HCT116 (cell line): ENCODE measurements at regions not wholly inside any gene's neighbourhood (a gene's known extent, or its start where the extent isn't known, plus 50 kb on each side); places are given as distances from the start of the nearest gene placed in this dataset.

ENCODE experiments used
- ATAC-seq: fragments of 200-7000 bp; cut with Tn5 transposase; 2 replicates; pipeline ENCODE4 v1.9.1; 2020; ENCODE audit warnings: mild to moderate bottlenecking, moderate library complexity
- BruUV-seq: library from RNA; stranded (reverse); fragments of 400-500 nt; replicated peaks from 2 replicates; lab custom pipeline; 2021; lab: Mats Ljungman, UMichigan
- CTCF ChIA-PET: fragments of 300-600 bp; sonication (Branson Sonifier 250); formaldehyde crosslinking; loops from one replicate; lab custom pipeline; 2021; ENCODE audit warnings: antibody characterized with exemption; lab: Charles Lee
- POLR2A ChIA-PET: fragments of 300-600, 350-600 bp; sonication (Branson Sonifier 250); formaldehyde crosslinking; loops from one replicate; lab custom pipeline; 2021; ENCODE audit warnings: antibody characterized with exemption; lab: Charles Lee
- RAD21 ChIA-PET, 2 experiments: fragments of 300-600 bp; sonication (Branson Sonifier 250); formaldehyde crosslinking; loops; one replicate each; lab custom pipeline; 2023; ENCODE audit warnings: low total read pairs in 2 of 2; ENCODE audit not compliant: uncharacterized antibody in 2 of 2, unreplicated experiment in 2 of 2, low non-redundant PET in 1 of 2; lab: Charles Lee
- DNase-seq: peaks from one replicate; pipeline ENCODE4 v3.0.0-alpha.2; 2010; ENCODE audit warnings: low read depth, low spot score
- H2AFZ ChIP-seq: fragments of 200-600 bp; shearing (Covaris generic), sonication (generic); 2 replicates; pipeline ENCODE4 v1.6.1; 2017; ENCODE audit warnings: low read depth, mixed run types, mixed read lengths, antibody characterized with exemption, low read length; ENCODE audit not compliant: poor library complexity, severe bottlenecking
- H3K27ac ChIP-seq: 2 replicates; pipeline ENCODE4 v1.5.1; 2012; ENCODE audit warnings: low read depth, low read length
- H3K27me3 ChIP-seq: fragments of 200-600 bp; sonication (generic); 2 replicates; pipeline ENCODE4 v1.6.1; 2016; ENCODE audit warnings: mixed run types, low read length, mixed read lengths; ENCODE audit not compliant: insufficient read depth
- H3K36me3 ChIP-seq, 2 experiments: fragments of 200-500 bp in 1 of 2; fragments of 200-600 bp in 1 of 2; sonication (Bioruptor generic) in 1 of 2; sonication (generic) in 1 of 2; 2 replicates each; pipeline versions ENCODE4 v1.5.1 to v1.6.1; 2014 to 2016; ENCODE audit warnings: low read length in 2 of 2, inconsistent platforms in 1 of 2, mixed read lengths in 1 of 2, mixed run types in 1 of 2; ENCODE audit not compliant: insufficient read depth in 2 of 2, control insufficient read depth in 1 of 2
- H3K4me1 ChIP-seq, 2 experiments: fragments of 200-600 bp in 1 of 2; sonication (generic) in 1 of 2; 2 replicates each; pipeline versions ENCODE4 v1.5.1 to v1.6.1; 2012 to 2017; ENCODE audit warnings: low read length in 2 of 2, inconsistent platforms in 1 of 2, mild to moderate bottlenecking in 1 of 2, mixed read lengths in 1 of 2, mixed run types in 1 of 2, moderate library complexity in 1 of 2; ENCODE audit not compliant: insufficient read depth in 2 of 2, control insufficient read depth in 1 of 2
- H3K4me2 ChIP-seq: fragments of 200-600 bp; sonication (generic); 2 replicates; pipeline ENCODE4 v1.6.1; 2017; ENCODE audit warnings: mixed run types, low read length, mixed read lengths
- H3K4me3 ChIP-seq, 2 experiments: fragments of 200-600 bp in 1 of 2; sonication (generic) in 1 of 2; replicated peaks in 1 of 2; 2 replicates each; pipeline ENCODE4 v1.5.1; 2011 to 2016; ENCODE audit warnings: low read length in 2 of 2, control low read depth in 1 of 2, low read depth in 1 of 2, mild to moderate bottlenecking in 1 of 2, mixed read lengths in 1 of 2, mixed run types in 1 of 2
- H3K79me2 ChIP-seq: fragments of 200-600 bp; sonication (generic); 2 replicates; pipeline ENCODE4 v1.6.1; 2017; ENCODE audit warnings: mild to moderate bottlenecking, mixed run types, low read length, moderate library complexity, mixed read lengths; ENCODE audit not compliant: insufficient read depth
- H3K9ac ChIP-seq: fragments of 200-600 bp; sonication (generic); 2 replicates; pipeline ENCODE4 v1.6.1; 2016; ENCODE audit warnings: low read length, mixed read lengths
- H3K9me2 ChIP-seq: fragments of 200-600 bp; sonication (generic), shearing (Covaris generic); 2 replicates; pipeline ENCODE4 v1.6.1; 2017; ENCODE audit warnings: mixed run types, mild to moderate bottlenecking, moderate library complexity; ENCODE audit not compliant: insufficient read depth
- H3K9me3 ChIP-seq, 2 experiments: fragments of 200-500 bp in 1 of 2; fragments of 200-600 bp in 1 of 2; sonication (Bioruptor generic) in 1 of 2; sonication (generic) in 1 of 2; 2 replicates each; pipeline ENCODE4 v1.6.1; 2014 to 2017; ENCODE audit warnings: low read length in 2 of 2, mixed read lengths in 2 of 2, inconsistent platforms in 1 of 2, low read depth in 1 of 2, mild to moderate bottlenecking in 1 of 2, mixed run types in 1 of 2, moderate library complexity in 1 of 2; ENCODE audit not compliant: control insufficient read depth in 1 of 2, insufficient read depth in 1 of 2
- H4K20me1 ChIP-seq: fragments of 200-600 bp; sonication (generic), shearing (Covaris generic); 2 replicates; pipeline ENCODE4 v1.6.1; 2017; ENCODE audit warnings: mixed run types, mild to moderate bottlenecking, moderate library complexity; ENCODE audit not compliant: insufficient read depth
- CBX3 ChIP-seq: IDR thresholded peaks from 2 replicates; pipeline ENCODE4 v1.6.1; 2012; ENCODE audit warnings: low read depth
- EGR1 ChIP-seq: IDR thresholded peaks from 2 replicates; pipeline ENCODE4 v1.6.1; 2012; ENCODE audit warnings: low read depth
- EZH2 ChIP-seq: fragments of 200-600 bp; sonication (generic); IDR thresholded peaks from 2 replicates; pipeline ENCODE4 v1.6.1; 2017; ENCODE audit warnings: antibody characterized with exemption, mixed run types
- EZH2phosphoT487 ChIP-seq: fragments of 200-600 bp; IDR thresholded peaks from 2 replicates; pipeline ENCODE4 v1.6.1; 2018; ENCODE audit warnings: antibody characterized with exemption, borderline replicate concordance
- JUND ChIP-seq: IDR thresholded peaks from 2 replicates; pipeline ENCODE4 v1.6.1; 2012
- RAD21 ChIP-seq: IDR thresholded peaks from 2 replicates; pipeline ENCODE4 v1.6.1; 2012; ENCODE audit warnings: low read depth, mild to moderate bottlenecking
- SIN3A ChIP-seq: IDR thresholded peaks from 2 replicates; pipeline ENCODE4 v1.6.1; 2012; ENCODE audit warnings: low read depth
- SP1 ChIP-seq: IDR thresholded peaks from 2 replicates; pipeline ENCODE4 v1.6.1; 2012; ENCODE audit warnings: low read depth
- SRF ChIP-seq: IDR thresholded peaks from 2 replicates; pipeline ENCODE4 v1.6.1; 2012; ENCODE audit warnings: low read depth
- YY1 ChIP-seq: IDR thresholded peaks from 2 replicates; pipeline ENCODE4 v1.6.1; 2011; ENCODE audit warnings: low read length, low read depth, moderate library complexity, mild to moderate bottlenecking; ENCODE audit not compliant: insufficient replicate concordance; ENCODE audit errors: extremely low read depth
- ZFX ChIP-seq: fragments of 450-650 bp; IDR thresholded peaks from 2 replicates; pipeline ENCODE4 v1.6.1; 2017
- ZNF274 ChIP-seq: fragments of 200-500 bp; sonication (Bioruptor generic); IDR thresholded peaks from 2 replicates; pipeline ENCODE4 v1.6.1; 2014; ENCODE audit warnings: mild to moderate bottlenecking, low read depth, low read length, inconsistent platforms
- intact Hi-C: fragments of 100-400 bp; cut with micrococcal nuclease; formaldehyde crosslinking; loops from 2 replicates; pipeline ENCODE4 v1.10.0; 2022
- TF ChIP-seq, protein P1 (sequence below): IDR thresholded peaks from 2 replicates; pipeline ENCODE4 v1.6.1; 2011; ENCODE audit warnings: mild to moderate bottlenecking, low read length, moderate library complexity; ENCODE audit not compliant: insufficient replicate concordance; ENCODE audit errors: extremely low read depth
- TF ChIP-seq, protein P2 (sequence below): IDR thresholded peaks from 2 replicates; pipeline ENCODE4 v1.6.1; 2012
- TF ChIP-seq, protein P3 (sequence below): IDR thresholded peaks from 2 replicates; pipeline ENCODE4 v1.6.1; 2012; ENCODE audit warnings: low read depth
- TF ChIP-seq, protein P4 (sequence below): IDR thresholded peaks from 2 replicates; pipeline ENCODE4 v1.6.1; 2012
- TF ChIP-seq, protein P5 (sequence below), 3 experiments: fragments of 200-600 bp in 1 of 3; sonication (generic) in 1 of 3; IDR thresholded peaks in 2 of 3; conservative IDR thresholded peaks in 1 of 3; 2 replicates each; pipeline ENCODE4 v1.5.1; 2012 to 2017; ENCODE audit warnings: low read depth in 2 of 3, low read length in 2 of 3, antibody characterized with exemption in 1 of 3, borderline replicate concordance in 1 of 3, control low read depth in 1 of 3, mild to moderate bottlenecking in 1 of 3, mixed read lengths in 1 of 3, mixed run types in 1 of 3, moderate library complexity in 1 of 3; ENCODE audit not compliant: insufficient read depth in 1 of 3

DNA sequence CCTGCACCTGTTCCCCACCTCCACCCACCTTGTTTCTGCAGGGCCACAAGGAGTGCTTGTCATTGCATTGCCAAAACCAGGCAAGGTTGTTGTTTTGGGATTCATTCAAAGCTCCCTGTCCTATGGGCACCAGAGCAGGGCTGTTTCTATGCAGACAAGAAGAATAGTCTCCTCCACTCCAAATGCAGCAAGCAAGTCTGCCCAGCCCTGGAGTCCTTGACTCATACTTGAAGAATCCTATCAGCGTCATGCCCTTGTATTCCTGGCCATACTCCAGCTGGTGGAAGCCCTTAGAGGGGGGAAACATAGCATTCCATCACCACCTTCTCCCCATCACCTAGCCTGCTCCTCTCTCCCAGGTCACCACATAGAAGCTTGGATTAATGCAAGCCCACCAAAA lies 145.3 kb upstream of the ECI2 start:
- no peak overlapping the region for H3K27ac ChIP-seq

More for the DNA sequence above, 145.3 kb upstream of the ECI2 start:
- Histone ChIP-seq H2AFZ (no peak overlapping the region), H3K9ac (no peak overlapping the region), H3K4me2 (no peak overlapping the region), H3K79me2 (no peaks in the 10 kb centered on the region), H4K20me1 (no peaks in the 10 kb centered on the region), H3K27me3 (no peaks in the 10 kb centered on the region), H3K9me2 (no peaks in the 10 kb centered on the region), H3K4me1 (peaks cover 0 to 6% of the 10 kb centered on the region in 2 experiments; a peak in 2 of 4 replicates), H3K36me3 (no peaks in the 10 kb centered on the region), H3K9me3 (no peaks in the 10 kb centered on the region), H3K4me3 (no peak overlapping the region)
- ATAC-seq (peak; percentile 50), DNase-seq (no peak)
- CTCF ChIA-PET = no interaction called here
- POLR2A ChIA-PET = no interaction called here
- BruUV-seq = no TSS peak
- RAD21 ChIA-PET = no interaction called here
- intact Hi-C loops = no loop called here
- TF ChIP-seq EGR1 = no peak
- no peak for TF ChIP-seq SIN3A
- no peak for TF ChIP-seq YY1
- no peak for TF ChIP-seq ZNF274
- TF ChIP-seq JUND = no peak
- TF ChIP-seq, protein P1, sequence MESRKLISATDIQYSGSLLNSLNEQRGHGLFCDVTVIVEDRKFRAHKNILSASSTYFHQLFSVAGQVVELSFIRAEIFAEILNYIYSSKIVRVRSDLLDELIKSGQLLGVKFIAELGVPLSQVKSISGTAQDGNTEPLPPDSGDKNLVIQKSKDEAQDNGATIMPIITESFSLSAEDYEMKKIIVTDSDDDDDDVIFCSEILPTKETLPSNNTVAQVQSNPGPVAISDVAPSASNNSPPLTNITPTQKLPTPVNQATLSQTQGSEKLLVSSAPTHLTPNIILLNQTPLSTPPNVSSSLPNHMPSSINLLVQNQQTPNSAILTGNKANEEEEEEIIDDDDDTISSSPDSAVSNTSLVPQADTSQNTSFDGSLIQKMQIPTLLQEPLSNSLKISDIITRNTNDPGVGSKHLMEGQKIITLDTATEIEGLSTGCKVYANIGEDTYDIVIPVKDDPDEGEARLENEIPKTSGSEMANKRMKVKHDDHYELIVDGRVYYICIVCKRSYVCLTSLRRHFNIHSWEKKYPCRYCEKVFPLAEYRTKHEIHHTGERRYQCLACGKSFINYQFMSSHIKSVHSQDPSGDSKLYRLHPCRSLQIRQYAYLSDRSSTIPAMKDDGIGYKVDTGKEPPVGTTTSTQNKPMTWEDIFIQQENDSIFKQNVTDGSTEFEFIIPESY = no peak
- no peak for TF ChIP-seq ZFX
- TF ChIP-seq RAD21 = no peak
- TF ChIP-seq, protein P2, sequence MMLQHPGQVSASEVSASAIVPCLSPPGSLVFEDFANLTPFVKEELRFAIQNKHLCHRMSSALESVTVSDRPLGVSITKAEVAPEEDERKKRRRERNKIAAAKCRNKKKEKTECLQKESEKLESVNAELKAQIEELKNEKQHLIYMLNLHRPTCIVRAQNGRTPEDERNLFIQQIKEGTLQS = no peak
- TF ChIP-seq EZH2 = no peak
- TF ChIP-seq, protein P3, sequence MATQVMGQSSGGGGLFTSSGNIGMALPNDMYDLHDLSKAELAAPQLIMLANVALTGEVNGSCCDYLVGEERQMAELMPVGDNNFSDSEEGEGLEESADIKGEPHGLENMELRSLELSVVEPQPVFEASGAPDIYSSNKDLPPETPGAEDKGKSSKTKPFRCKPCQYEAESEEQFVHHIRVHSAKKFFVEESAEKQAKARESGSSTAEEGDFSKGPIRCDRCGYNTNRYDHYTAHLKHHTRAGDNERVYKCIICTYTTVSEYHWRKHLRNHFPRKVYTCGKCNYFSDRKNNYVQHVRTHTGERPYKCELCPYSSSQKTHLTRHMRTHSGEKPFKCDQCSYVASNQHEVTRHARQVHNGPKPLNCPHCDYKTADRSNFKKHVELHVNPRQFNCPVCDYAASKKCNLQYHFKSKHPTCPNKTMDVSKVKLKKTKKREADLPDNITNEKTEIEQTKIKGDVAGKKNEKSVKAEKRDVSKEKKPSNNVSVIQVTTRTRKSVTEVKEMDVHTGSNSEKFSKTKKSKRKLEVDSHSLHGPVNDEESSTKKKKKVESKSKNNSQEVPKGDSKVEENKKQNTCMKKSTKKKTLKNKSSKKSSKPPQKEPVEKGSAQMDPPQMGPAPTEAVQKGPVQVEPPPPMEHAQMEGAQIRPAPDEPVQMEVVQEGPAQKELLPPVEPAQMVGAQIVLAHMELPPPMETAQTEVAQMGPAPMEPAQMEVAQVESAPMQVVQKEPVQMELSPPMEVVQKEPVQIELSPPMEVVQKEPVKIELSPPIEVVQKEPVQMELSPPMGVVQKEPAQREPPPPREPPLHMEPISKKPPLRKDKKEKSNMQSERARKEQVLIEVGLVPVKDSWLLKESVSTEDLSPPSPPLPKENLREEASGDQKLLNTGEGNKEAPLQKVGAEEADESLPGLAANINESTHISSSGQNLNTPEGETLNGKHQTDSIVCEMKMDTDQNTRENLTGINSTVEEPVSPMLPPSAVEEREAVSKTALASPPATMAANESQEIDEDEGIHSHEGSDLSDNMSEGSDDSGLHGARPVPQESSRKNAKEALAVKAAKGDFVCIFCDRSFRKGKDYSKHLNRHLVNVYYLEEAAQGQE = no peak
- TF ChIP-seq, protein P4, sequence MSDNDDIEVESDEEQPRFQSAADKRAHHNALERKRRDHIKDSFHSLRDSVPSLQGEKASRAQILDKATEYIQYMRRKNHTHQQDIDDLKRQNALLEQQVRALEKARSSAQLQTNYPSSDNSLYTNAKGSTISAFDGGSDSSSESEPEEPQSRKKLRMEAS = no peak
- TF ChIP-seq, protein P5, sequence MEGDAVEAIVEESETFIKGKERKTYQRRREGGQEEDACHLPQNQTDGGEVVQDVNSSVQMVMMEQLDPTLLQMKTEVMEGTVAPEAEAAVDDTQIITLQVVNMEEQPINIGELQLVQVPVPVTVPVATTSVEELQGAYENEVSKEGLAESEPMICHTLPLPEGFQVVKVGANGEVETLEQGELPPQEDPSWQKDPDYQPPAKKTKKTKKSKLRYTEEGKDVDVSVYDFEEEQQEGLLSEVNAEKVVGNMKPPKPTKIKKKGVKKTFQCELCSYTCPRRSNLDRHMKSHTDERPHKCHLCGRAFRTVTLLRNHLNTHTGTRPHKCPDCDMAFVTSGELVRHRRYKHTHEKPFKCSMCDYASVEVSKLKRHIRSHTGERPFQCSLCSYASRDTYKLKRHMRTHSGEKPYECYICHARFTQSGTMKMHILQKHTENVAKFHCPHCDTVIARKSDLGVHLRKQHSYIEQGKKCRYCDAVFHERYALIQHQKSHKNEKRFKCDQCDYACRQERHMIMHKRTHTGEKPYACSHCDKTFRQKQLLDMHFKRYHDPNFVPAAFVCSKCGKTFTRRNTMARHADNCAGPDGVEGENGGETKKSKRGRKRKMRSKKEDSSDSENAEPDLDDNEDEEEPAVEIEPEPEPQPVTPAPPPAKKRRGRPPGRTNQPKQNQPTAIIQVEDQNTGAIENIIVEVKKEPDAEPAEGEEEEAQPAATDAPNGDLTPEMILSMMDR (IDR thresholded peaks at IDR 0.05 in 2 of 3, conservative IDR thresholded peaks at IDR 0.05 in 1 of 3; ENCODE audit: borderline replicate concordance in 1 of 3, insufficient read depth in 1 of 3, low read depth in 2 of 3, low read length in 2 of 3) = no peak
- no peak for TF ChIP-seq SP1
- no peak for TF ChIP-seq SRF
- TF ChIP-seq EZH2phosphoT487 = no peak
- no peak for TF ChIP-seq CBX3
